ENCODE measurements at regions not wholly inside any gene's neighbourhood (a gene's known extent, or its start where the extent isn't known, plus 50 kb on each side); places are given as distances from the start of the nearest gene placed in this dataset.

DNA sequence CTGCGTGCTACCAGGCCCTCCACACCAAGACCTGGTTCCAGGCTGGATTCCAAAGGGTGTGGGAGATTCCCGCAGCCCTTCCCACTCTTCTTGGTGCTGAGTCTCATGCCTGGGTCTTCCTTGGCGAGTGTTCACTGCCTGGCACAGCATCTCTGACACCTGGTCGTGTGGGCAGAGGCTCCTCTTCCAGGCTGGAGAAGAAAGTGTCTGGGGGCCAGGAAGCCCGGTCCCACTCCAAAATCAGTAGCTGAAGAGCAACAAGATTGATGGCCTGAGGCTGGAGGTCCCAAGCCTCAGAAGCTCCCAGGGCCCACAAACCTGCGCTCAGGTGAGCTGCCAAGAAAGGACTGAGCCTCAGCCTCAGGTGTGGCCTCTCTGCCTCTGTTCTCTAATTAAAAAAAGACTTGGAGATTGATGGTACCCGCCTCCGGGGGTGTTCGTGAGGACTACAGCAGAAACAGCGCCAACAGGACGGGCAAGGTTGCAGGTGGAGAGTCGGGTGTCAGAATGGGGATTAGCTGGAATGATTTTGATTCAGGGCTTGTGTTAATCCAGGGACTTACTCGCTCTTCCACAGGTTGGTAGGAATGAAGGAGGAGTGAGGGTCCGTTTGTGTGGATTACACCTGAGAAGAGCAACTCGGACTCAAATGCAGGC is 217.5 kb downstream of the TEX29 start:
- Mint-ChIP-seq H3K4me1 (ENCODE audit: unreplicated experiment) (peaks cover 6% of the 10 kb centered on the region), H3K9me3 (ENCODE audit: unreplicated experiment) (no peaks in the 10 kb centered on the region), H3K27ac (ENCODE audit: unreplicated experiment) (no peak overlapping the region), H3K36me3 (ENCODE audit: low read depth, unreplicated experiment) (no peaks in the 10 kb centered on the region), H3K4me3 (ENCODE audit: unreplicated experiment) (no peak overlapping the region), H3K27me3 (ENCODE audit: unreplicated experiment) (peaks cover 9% of the 10 kb centered on the region)
- TF ChIP-seq, protein P1, sequence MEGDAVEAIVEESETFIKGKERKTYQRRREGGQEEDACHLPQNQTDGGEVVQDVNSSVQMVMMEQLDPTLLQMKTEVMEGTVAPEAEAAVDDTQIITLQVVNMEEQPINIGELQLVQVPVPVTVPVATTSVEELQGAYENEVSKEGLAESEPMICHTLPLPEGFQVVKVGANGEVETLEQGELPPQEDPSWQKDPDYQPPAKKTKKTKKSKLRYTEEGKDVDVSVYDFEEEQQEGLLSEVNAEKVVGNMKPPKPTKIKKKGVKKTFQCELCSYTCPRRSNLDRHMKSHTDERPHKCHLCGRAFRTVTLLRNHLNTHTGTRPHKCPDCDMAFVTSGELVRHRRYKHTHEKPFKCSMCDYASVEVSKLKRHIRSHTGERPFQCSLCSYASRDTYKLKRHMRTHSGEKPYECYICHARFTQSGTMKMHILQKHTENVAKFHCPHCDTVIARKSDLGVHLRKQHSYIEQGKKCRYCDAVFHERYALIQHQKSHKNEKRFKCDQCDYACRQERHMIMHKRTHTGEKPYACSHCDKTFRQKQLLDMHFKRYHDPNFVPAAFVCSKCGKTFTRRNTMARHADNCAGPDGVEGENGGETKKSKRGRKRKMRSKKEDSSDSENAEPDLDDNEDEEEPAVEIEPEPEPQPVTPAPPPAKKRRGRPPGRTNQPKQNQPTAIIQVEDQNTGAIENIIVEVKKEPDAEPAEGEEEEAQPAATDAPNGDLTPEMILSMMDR (IDR thresholded peaks at IDR 0.05; ENCODE audit: unreplicated experiment) = no peak
- DNase-seq (ENCODE audit: low spot score) = no peak

DNA sequence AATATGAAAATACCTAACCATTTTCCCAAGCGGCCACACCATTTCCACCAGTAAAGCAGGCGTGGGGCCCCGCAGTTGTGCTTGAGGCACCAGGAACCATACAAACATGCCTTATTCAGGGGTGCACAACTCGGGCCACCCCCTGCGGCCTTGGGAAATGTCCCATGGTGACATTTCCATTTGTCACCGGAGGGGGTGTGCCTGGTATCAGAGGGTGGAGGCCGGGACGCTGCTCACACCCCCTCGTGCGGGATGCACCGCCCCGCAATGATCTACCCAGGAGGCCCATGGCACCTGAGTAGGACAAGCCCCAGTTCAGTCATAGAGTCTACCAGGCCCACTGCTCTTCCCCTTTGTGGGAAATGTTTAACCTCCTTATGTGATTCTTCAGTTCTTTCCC is 218.8 kb downstream of the TEX29 start:
- H3K4me3 Mint-ChIP-seq (ENCODE audit: unreplicated experiment) = no peak overlapping the region
- no peak overlapping the region for H3K27ac Mint-ChIP-seq (ENCODE audit: unreplicated experiment)
- peaks cover 6% of the 10 kb centered on the region for H3K27me3 Mint-ChIP-seq (ENCODE audit: unreplicated experiment)
- peaks cover 6% of the 10 kb centered on the region for H3K4me1 Mint-ChIP-seq (ENCODE audit: unreplicated experiment)
- no peaks in the 10 kb centered on the region for H3K9me3 Mint-ChIP-seq (ENCODE audit: unreplicated experiment)
- DNase-seq (ENCODE audit: low spot score) = no peak
- TF ChIP-seq, protein P1 (IDR thresholded peaks at IDR 0.05; ENCODE audit: unreplicated experiment) = no peak
- H3K36me3 Mint-ChIP-seq (ENCODE audit: low read depth, unreplicated experiment) = no peaks in the 10 kb centered on the region

DNA sequence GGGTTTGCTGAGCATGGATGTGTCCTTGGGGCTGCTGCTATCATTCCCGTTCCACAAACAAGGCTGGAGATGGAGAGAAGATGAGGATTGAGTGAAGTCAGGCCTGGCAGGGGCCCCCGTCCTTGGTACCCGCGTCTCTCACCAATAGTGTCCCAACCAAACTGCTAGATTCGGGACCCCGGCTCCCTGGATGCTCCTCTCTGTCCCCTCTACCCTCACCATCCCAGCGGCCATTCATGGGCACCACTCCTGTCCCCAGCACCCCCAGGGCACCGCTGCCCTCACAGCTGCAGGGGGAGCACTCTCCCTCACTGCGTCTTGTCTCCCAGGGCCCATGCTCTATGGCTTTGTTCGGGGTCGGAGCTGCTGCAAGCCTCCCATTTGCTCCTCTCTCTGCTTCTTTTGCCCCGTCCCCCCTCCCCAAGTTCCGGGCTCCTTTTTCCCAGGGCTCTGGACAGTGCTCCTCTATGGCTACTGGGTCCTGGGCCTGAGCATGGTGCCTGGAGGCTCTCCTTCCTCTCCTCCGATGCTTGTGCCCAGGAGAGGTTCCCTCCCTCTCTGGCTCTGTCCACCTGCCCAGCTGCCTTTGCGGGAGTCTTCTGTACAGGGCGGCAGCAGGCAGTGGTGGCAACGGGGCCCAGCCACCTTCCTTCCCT is 219.5 kb downstream of the TEX29 start:
- Mint-ChIP-seq H3K27me3 (ENCODE audit: unreplicated experiment) (peaks cover 6% of the 10 kb centered on the region), H3K9me3 (ENCODE audit: unreplicated experiment) (no peaks in the 10 kb centered on the region)
- no peak for DNase-seq (ENCODE audit: low spot score)

DNA sequence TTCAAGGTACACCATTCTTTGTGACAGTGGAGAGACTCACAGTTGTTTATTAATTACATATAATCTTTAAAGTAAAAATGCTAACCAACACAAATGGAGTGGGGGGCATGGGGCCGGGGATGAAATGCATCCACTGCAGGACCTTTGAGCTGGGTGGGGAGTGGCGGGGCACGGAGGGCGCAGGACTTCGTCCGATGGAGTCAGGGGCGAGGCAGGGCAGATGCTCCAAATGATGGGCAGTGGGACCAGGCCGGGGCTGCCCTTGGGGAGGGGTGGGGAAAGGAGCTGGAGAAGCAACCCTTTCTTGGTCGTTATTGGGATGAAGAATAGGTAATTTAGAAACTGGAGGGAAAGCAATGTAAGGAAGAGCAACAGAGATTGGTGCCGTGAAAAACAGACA is 220.0 kb downstream of the TEX29 start:
- DNase-seq (ENCODE audit: low spot score) = no peak
- Mint-ChIP-seq H3K36me3 (ENCODE audit: low read depth, unreplicated experiment) (no peaks in the 10 kb centered on the region), H3K27me3 (ENCODE audit: unreplicated experiment) (peaks cover 4% of the 10 kb centered on the region), H3K4me3 (ENCODE audit: unreplicated experiment) (no peak overlapping the region), H3K9me3 (ENCODE audit: unreplicated experiment) (no peaks in the 10 kb centered on the region), H3K4me1 (ENCODE audit: unreplicated experiment) (peaks cover 1% of the 10 kb centered on the region), H3K27ac (ENCODE audit: unreplicated experiment) (no peak overlapping the region)
- TF ChIP-seq, protein P1 (IDR thresholded peaks at IDR 0.05; ENCODE audit: unreplicated experiment) = no peak

More for the DNA sequence above, 219.5 kb downstream of the TEX29 start:
- Mint-ChIP-seq H3K36me3 (ENCODE audit: low read depth, unreplicated experiment) (no peaks in the 10 kb centered on the region), H3K4me3 (ENCODE audit: unreplicated experiment) (no peak overlapping the region), H3K27ac (ENCODE audit: unreplicated experiment) (no peak overlapping the region), H3K4me1 (ENCODE audit: unreplicated experiment) (peaks cover 6% of the 10 kb centered on the region)
- TF ChIP-seq, protein P1 (IDR thresholded peaks at IDR 0.05; ENCODE audit: unreplicated experiment) = no peak

DNA sequence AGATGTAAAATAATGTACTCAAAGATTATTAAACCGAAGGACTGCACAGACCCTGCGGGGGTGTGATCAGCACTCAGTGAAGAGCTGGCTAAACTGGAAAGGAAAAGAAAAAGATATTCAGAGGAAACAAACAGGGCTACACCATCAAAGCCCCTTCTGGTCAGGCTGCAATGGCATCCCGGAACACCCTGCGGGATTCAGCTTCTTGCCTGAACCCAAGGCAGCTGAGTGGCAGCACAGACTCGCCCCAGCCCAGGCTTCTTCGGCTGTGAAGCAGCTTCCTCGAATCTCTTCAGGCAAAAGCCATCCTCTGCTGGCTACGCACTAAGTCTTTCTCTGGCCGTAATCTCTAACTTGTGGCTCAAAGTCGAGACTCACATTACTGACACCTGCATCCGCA is 220.9 kb downstream of the TEX29 start:
- Mint-ChIP-seq H3K27me3 (ENCODE audit: unreplicated experiment) (peaks cover 4% of the 10 kb centered on the region), H3K27ac (ENCODE audit: unreplicated experiment) (no peak overlapping the region), H3K9me3 (ENCODE audit: unreplicated experiment) (no peaks in the 10 kb centered on the region), H3K4me3 (ENCODE audit: unreplicated experiment) (no peak overlapping the region), H3K36me3 (ENCODE audit: low read depth, unreplicated experiment) (no peaks in the 10 kb centered on the region), H3K4me1 (ENCODE audit: unreplicated experiment) (no peaks in the 10 kb centered on the region)
- TF ChIP-seq, protein P1 (IDR thresholded peaks at IDR 0.05; ENCODE audit: unreplicated experiment) = no peak
- no peak for DNase-seq (ENCODE audit: low spot score)
